Upper lobe of left lung (tissue), 4 donors: ENCODE measurements at regions not wholly inside any gene's neighbourhood (a gene's known extent, or its start where the extent isn't known, plus 50 kb on each side); places are given as distances from the start of the nearest gene placed in this dataset.

Source experiments
- POLR2AphosphoS5 ChIP-seq, 2 donors: sonication (generic); formaldehyde crosslinking; IDR thresholded peaks; one replicate each; pipeline ENCODE4 v1.5.1; 2017; ENCODE audit warnings: antibody characterized with exemption in 2 of 2
- TF ChIP-seq, protein P1 (sequence below), 6 experiments: fragments of 450-650 bp in 4 of 6; fragments of 200-600 bp in 2 of 6; sonication (generic) in 2 of 6; IDR thresholded peaks; one replicate each; pipeline ENCODE4 v1.5.1; 2016 to 2019; ENCODE audit warnings: antibody characterized with exemption in 6 of 6

- TF ChIP-seq POLR2AphosphoS5 (IDR thresholded peaks at IDR 0.05), result no peak
- TF ChIP-seq, protein P1, sequence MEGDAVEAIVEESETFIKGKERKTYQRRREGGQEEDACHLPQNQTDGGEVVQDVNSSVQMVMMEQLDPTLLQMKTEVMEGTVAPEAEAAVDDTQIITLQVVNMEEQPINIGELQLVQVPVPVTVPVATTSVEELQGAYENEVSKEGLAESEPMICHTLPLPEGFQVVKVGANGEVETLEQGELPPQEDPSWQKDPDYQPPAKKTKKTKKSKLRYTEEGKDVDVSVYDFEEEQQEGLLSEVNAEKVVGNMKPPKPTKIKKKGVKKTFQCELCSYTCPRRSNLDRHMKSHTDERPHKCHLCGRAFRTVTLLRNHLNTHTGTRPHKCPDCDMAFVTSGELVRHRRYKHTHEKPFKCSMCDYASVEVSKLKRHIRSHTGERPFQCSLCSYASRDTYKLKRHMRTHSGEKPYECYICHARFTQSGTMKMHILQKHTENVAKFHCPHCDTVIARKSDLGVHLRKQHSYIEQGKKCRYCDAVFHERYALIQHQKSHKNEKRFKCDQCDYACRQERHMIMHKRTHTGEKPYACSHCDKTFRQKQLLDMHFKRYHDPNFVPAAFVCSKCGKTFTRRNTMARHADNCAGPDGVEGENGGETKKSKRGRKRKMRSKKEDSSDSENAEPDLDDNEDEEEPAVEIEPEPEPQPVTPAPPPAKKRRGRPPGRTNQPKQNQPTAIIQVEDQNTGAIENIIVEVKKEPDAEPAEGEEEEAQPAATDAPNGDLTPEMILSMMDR (IDR thresholded peaks at IDR 0.05), result no peak
These were observed 224.1 kb downstream of the MEF2C start for GRCh38 chr5:88658886-88659285.
